ENCODE measurements at regions not wholly inside any gene's neighbourhood (a gene's known extent, or its start where the extent isn't known, plus 50 kb on each side); places are given as distances from the start of the nearest gene placed in this dataset.

DNA sequence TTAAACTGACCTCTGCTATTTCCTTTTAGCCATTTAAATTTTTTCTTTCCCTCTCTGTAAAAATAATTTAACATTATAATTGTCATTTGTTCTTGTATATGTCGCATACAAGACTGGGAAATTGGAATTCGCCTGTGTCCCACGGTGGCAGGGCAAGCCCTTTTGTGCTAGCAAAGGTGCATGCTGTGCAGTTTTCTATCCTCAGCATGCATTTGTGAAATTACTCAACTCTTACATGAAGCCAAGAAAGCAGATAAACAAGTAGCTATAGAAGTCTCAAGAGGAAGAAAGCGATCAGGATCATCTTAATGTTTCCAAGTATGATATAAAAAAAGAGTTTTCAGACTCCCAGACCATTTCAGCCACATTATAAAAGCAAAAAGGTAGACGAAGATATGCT, 392.6 kb upstream of the CHST9 start:
- ChIA-PET CTCF (no interaction called here), POLR2A (no interaction called here)
- DNase-seq (ENCODE audit: low read depth, low spot score) (no peak), ATAC-seq (no peak)
- no peak overlapping the region for H3K27ac ChIP-seq (ENCODE audit: low read length)
- no peak overlapping the region for H3K4me3 ChIP-seq (ENCODE audit: low read depth in 2 of 2, low read length in 2 of 2)
- H3K4me1 ChIP-seq (ENCODE audit: control insufficient read depth, insufficient read depth, low read length), result no peaks in the 10 kb centered on the region
- BruUV-seq (replicated peaks), result no TSS peak
- H3K27me3 ChIP-seq (ENCODE audit: control insufficient read depth, insufficient read depth, low read length), result no peaks in the 10 kb centered on the region
- intact Hi-C loops (cut with micrococcal nuclease; ENCODE audit: unreplicated experiment), result no loop called here
- in situ Hi-C loops (cut with HindIII; ENCODE audit: low pct_unique_long_range_greater_than_20kb, low sequenced_read_pairs), result no loop called here
- H3K36me3 ChIP-seq (ENCODE audit: control insufficient read depth, insufficient read depth, low read length), result no peaks in the 10 kb centered on the region
- TF ChIP-seq POLR2AphosphoS5 (IDR thresholded peaks at IDR 0.05; ENCODE audit: low read depth, low read length) (no peak), TCF7L2 (IDR thresholded peaks at IDR 0.05; ENCODE audit: low read depth, low read length) (no peak), SIN3A (IDR thresholded peaks at IDR 0.05; ENCODE audit: borderline replicate concordance, insufficient read depth, low read depth, low read length) (no peak)
- TF ChIP-seq, protein P1, sequence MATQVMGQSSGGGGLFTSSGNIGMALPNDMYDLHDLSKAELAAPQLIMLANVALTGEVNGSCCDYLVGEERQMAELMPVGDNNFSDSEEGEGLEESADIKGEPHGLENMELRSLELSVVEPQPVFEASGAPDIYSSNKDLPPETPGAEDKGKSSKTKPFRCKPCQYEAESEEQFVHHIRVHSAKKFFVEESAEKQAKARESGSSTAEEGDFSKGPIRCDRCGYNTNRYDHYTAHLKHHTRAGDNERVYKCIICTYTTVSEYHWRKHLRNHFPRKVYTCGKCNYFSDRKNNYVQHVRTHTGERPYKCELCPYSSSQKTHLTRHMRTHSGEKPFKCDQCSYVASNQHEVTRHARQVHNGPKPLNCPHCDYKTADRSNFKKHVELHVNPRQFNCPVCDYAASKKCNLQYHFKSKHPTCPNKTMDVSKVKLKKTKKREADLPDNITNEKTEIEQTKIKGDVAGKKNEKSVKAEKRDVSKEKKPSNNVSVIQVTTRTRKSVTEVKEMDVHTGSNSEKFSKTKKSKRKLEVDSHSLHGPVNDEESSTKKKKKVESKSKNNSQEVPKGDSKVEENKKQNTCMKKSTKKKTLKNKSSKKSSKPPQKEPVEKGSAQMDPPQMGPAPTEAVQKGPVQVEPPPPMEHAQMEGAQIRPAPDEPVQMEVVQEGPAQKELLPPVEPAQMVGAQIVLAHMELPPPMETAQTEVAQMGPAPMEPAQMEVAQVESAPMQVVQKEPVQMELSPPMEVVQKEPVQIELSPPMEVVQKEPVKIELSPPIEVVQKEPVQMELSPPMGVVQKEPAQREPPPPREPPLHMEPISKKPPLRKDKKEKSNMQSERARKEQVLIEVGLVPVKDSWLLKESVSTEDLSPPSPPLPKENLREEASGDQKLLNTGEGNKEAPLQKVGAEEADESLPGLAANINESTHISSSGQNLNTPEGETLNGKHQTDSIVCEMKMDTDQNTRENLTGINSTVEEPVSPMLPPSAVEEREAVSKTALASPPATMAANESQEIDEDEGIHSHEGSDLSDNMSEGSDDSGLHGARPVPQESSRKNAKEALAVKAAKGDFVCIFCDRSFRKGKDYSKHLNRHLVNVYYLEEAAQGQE (IDR thresholded peaks at IDR 0.05; ENCODE audit: insufficient read depth in 1 of 2, low read depth in 2 of 2, low read length in 1 of 2), result no peak
- TF ChIP-seq, protein P2, sequence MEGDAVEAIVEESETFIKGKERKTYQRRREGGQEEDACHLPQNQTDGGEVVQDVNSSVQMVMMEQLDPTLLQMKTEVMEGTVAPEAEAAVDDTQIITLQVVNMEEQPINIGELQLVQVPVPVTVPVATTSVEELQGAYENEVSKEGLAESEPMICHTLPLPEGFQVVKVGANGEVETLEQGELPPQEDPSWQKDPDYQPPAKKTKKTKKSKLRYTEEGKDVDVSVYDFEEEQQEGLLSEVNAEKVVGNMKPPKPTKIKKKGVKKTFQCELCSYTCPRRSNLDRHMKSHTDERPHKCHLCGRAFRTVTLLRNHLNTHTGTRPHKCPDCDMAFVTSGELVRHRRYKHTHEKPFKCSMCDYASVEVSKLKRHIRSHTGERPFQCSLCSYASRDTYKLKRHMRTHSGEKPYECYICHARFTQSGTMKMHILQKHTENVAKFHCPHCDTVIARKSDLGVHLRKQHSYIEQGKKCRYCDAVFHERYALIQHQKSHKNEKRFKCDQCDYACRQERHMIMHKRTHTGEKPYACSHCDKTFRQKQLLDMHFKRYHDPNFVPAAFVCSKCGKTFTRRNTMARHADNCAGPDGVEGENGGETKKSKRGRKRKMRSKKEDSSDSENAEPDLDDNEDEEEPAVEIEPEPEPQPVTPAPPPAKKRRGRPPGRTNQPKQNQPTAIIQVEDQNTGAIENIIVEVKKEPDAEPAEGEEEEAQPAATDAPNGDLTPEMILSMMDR (IDR thresholded peaks at IDR 0.05), result no peak
- H3K9me3 ChIP-seq (ENCODE audit: control insufficient read depth, insufficient read depth, low read depth, low read length), result no peaks in the 10 kb centered on the region

DNA sequence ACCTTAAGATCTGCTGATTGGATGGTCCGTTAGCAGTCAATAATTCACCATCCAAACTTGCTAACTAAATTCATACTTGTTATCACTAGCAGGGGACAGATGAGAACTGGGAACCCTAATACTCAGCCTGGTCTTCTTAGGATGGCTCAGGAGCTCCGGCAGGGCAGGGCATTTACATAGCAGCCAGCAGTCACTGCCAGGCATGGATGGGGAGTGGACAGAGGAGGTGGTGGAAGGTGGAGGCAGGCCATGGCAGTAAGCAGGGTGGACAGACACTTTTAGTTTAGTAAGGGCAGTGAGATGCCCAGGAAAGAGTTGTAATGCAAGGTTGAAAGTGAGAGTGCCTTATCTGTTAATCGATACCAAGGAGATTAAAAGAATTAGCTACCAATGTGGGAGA, 392.2 kb upstream of the CHST9 start:
- intact Hi-C loops (cut with micrococcal nuclease; ENCODE audit: unreplicated experiment), result no loop called here
- in situ Hi-C loops (cut with HindIII; ENCODE audit: low pct_unique_long_range_greater_than_20kb, low sequenced_read_pairs), result no loop called here

More for the DNA sequence above, 392.2 kb upstream of the CHST9 start:
- no peaks in the 10 kb centered on the region for H3K4me1 ChIP-seq (ENCODE audit: control insufficient read depth, insufficient read depth, low read length)
- no TSS peak for BruUV-seq (replicated peaks)
- no peak overlapping the region for H3K27ac ChIP-seq (ENCODE audit: low read length)
- TF ChIP-seq, protein P2 (IDR thresholded peaks at IDR 0.05), result no peak
- no peak for TF ChIP-seq POLR2AphosphoS5 (IDR thresholded peaks at IDR 0.05; ENCODE audit: low read depth, low read length)
- no peak for TF ChIP-seq TCF7L2 (IDR thresholded peaks at IDR 0.05; ENCODE audit: low read depth, low read length)
- TF ChIP-seq SIN3A (IDR thresholded peaks at IDR 0.05; ENCODE audit: borderline replicate concordance, insufficient read depth, low read depth, low read length), result no peak
- TF ChIP-seq, protein P1 (IDR thresholded peaks at IDR 0.05; ENCODE audit: insufficient read depth in 1 of 2, low read depth in 2 of 2, low read length in 1 of 2), result no peak
- ATAC-seq (no peak), DNase-seq (ENCODE audit: low read depth, low spot score) (no peak)
- ChIA-PET CTCF (no interaction called here), POLR2A (no interaction called here)
- H3K36me3 ChIP-seq (ENCODE audit: control insufficient read depth, insufficient read depth, low read length), result no peaks in the 10 kb centered on the region
- no peaks in the 10 kb centered on the region for H3K9me3 ChIP-seq (ENCODE audit: control insufficient read depth, insufficient read depth, low read depth, low read length)
- H3K4me3 ChIP-seq (ENCODE audit: low read depth in 2 of 2, low read length in 2 of 2), result no peak overlapping the region
- H3K27me3 ChIP-seq (ENCODE audit: control insufficient read depth, insufficient read depth, low read length), result no peaks in the 10 kb centered on the region

Data from Panc1 (cell line).